Parathyroid adenoma (tissue), 2 donors: ENCODE measurements at regions not wholly inside any gene's neighbourhood (a gene's known extent, or its start where the extent isn't known, plus 50 kb on each side); places are given as distances from the start of the nearest gene placed in this dataset.

Experiments used
- H2AFZ ChIP-seq: fragments of 300-600 bp; sonication (generic); one replicate; pipeline ENCODE4 v1.7.0; 2017; ENCODE audit warnings: antibody characterized with exemption, mild to moderate bottlenecking
- H3K27ac ChIP-seq: fragments of 300-600 bp; sonication (generic); one replicate; pipeline ENCODE4 v1.7.0; 2017
- H3K27me3 ChIP-seq: fragments of 300-600 bp; sonication (generic); one replicate; pipeline ENCODE4 v1.7.0; 2017; ENCODE audit warnings: low read length; ENCODE audit not compliant: control insufficient read depth, insufficient read depth
- H3K36me3 ChIP-seq: fragments of 300-600 bp; sonication (generic); one replicate; pipeline ENCODE4 v1.7.0; 2017; ENCODE audit warnings: low read length; ENCODE audit not compliant: control insufficient read depth, insufficient read depth
- H3K4me1 ChIP-seq: fragments of 300-600 bp; sonication (generic); one replicate; pipeline ENCODE4 v1.7.0; 2017; ENCODE audit warnings: control low read depth
- H3K4me2 ChIP-seq: fragments of 300-600 bp; sonication (generic); one replicate; pipeline ENCODE4 v1.7.0; 2017; ENCODE audit warnings: low read length
- H3K4me3 ChIP-seq: fragments of 300-600 bp; sonication (generic); one replicate; pipeline ENCODE4 v1.7.0; 2017; ENCODE audit warnings: low read depth, low read length
- H3K79me2 ChIP-seq: fragments of 300-600 bp; sonication (generic); one replicate; pipeline ENCODE4 v1.7.0; 2017; ENCODE audit warnings: control low read depth
- H3K9ac ChIP-seq: fragments of 300-600 bp; sonication (generic); one replicate; pipeline ENCODE4 v1.7.0; 2017; ENCODE audit warnings: mild to moderate bottlenecking
- H3K9me3 ChIP-seq: fragments of 300-600 bp; sonication (generic); one replicate; pipeline ENCODE4 v1.7.0; 2017; ENCODE audit warnings: low read length; ENCODE audit not compliant: control insufficient read depth
- CTCF ChIP-seq: fragments of 300-600 bp; sonication (generic); IDR thresholded peaks from one replicate; pipeline ENCODE4 v1.7.0; 2017; ENCODE audit warnings: antibody characterized with exemption, mild to moderate bottlenecking
- donor health status: primary hyperparathyroidism.

- Histone ChIP-seq H3K79me2 (no peaks in the 10 kb centered on the region), H3K4me2 (no peak overlapping the region), H2AFZ (no peak overlapping the region), H3K9ac (no peak overlapping the region), H3K9me3 (no peaks in the 10 kb centered on the region), H3K27me3 (no peaks in the 10 kb centered on the region), H3K27ac (no peak overlapping the region), H3K4me3 (no peak overlapping the region), H3K4me1 (no peaks in the 10 kb centered on the region), H3K36me3 (no peaks in the 10 kb centered on the region)
- no peak for TF ChIP-seq CTCF
Observed at GRCh38 chr21:35853321-35854239, 206.7 kb downstream of the SETD4 start.

- no peaks in the 10 kb centered on the region for H3K9me3 ChIP-seq
- TF ChIP-seq CTCF = no peak
- H3K27me3 ChIP-seq = no peaks in the 10 kb centered on the region
- H3K9ac ChIP-seq = no peak overlapping the region
- no peaks in the 10 kb centered on the region for H3K4me1 ChIP-seq
- no peak overlapping the region for H2AFZ ChIP-seq
- no peaks in the 10 kb centered on the region for H3K79me2 ChIP-seq
- no peak overlapping the region for H3K27ac ChIP-seq
- no peak overlapping the region for H3K4me3 ChIP-seq
- H3K36me3 ChIP-seq = no peaks in the 10 kb centered on the region
- H3K4me2 ChIP-seq = no peak overlapping the region
Observed at GRCh38 chr21:35852820-35853219, 207.5 kb downstream of the SETD4 start.

- H3K4me1 ChIP-seq = no peaks in the 10 kb centered on the region
- no peak for TF ChIP-seq CTCF
- H3K4me2 ChIP-seq = no peak overlapping the region
- H3K27ac ChIP-seq = no peak overlapping the region
- H2AFZ ChIP-seq = no peak overlapping the region
- no peaks in the 10 kb centered on the region for H3K9me3 ChIP-seq
- H3K79me2 ChIP-seq = no peaks in the 10 kb centered on the region
- H3K4me3 ChIP-seq = no peak overlapping the region
- H3K27me3 ChIP-seq = no peaks in the 10 kb centered on the region
- H3K9ac ChIP-seq = no peak overlapping the region
- H3K36me3 ChIP-seq = no peaks in the 10 kb centered on the region
Observed at GRCh38 chr21:35850542-35851103, 209.7 kb downstream of the SETD4 start.

- no peak overlapping the region for H3K4me3 ChIP-seq
- no peak overlapping the region for H2AFZ ChIP-seq
- H3K9me3 ChIP-seq = no peaks in the 10 kb centered on the region
- no peaks in the 10 kb centered on the region for H3K36me3 ChIP-seq
- no peak overlapping the region for H3K27ac ChIP-seq
- no peaks in the 10 kb centered on the region for H3K79me2 ChIP-seq
- H3K4me1 ChIP-seq = no peaks in the 10 kb centered on the region
- no peaks in the 10 kb centered on the region for H3K27me3 ChIP-seq
- H3K4me2 ChIP-seq = no peak overlapping the region
- TF ChIP-seq CTCF = no peak
- no peak overlapping the region for H3K9ac ChIP-seq
Observed at GRCh38 chr21:35850029-35850428, 210.3 kb downstream of the SETD4 start.
